ENCODE measurements at regions not wholly inside any gene's neighbourhood (a gene's known extent, or its start where the extent isn't known, plus 50 kb on each side); places are given as distances from the start of the nearest gene placed in this dataset.

GRCh38 chr2:217475101-217475500 is 527.7 kb downstream of the TNS1 start:
- in situ Hi-C loops (cut with MboI; ENCODE audit: low pct_unique_long_range_greater_than_20kb, low sequenced_read_pairs) = no loop called here
- DNase-seq = no peak

- in situ Hi-C loops (cut with MboI; ENCODE audit: low pct_unique_long_range_greater_than_20kb, low sequenced_read_pairs) = no loop called here
- DNase-seq = no peak
Observed at GRCh38 chr2:217471319-217471718, 531.5 kb downstream of the TNS1 start.

DNA sequence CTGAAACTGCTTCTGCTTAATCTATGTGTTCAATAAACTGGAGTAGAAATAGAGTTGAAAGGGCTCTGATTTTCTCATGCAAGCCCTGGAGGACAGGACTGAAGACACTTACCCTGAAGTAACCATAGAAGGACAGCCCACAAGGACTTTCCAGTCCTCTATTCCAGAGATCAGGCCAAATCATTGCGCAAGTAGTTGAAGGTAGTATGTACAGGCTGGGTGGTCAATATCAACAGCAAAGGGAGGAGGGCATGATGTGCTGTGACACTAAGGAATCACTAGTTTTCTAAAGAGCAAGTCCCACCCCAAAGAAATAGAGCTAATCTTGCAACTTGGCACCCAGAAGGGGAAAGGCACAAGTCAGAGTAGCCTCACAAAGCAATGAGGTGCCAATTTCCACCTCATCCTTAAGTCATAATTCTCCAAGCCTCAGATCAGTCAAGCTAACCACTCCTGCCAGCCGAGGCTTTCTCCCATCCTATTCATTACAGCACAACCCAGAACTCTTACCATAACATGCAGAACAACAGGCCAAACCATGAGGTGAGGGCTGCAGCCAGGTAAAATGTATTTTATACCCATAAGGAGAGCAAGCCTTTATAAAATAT is 533.5 kb downstream of the TNS1 start:
- DNase-seq = no peak
- in situ Hi-C loops (cut with MboI; ENCODE audit: low pct_unique_long_range_greater_than_20kb, low sequenced_read_pairs) = no loop called here

GRCh38 chr2:217468042-217468830 is 534.6 kb downstream of the TNS1 start:
- in situ Hi-C loops (cut with MboI; ENCODE audit: low pct_unique_long_range_greater_than_20kb, low sequenced_read_pairs) = no loop called here
- DNase-seq = no peak

DNA sequence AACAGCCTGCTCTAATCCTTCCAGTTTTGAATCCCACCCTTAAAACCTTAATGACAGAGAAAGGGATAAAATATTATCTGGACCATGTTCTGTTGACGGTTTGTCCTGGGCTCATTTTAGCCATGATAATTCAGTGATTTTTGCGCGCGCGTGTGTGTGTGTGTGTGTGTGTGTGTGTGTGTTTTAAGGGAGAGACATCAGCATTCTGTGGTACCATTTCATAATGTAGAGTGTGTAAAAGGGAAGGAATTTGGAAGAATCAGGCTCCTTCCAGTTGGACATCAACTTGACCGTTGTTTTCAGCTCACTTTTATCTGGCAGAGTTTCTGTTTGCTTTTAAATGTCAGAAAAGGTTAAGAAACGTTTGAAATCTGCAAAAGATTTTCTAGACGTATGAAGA is 535.5 kb downstream of the TNS1 start:
- no peak for DNase-seq
- in situ Hi-C loops (cut with MboI; ENCODE audit: low pct_unique_long_range_greater_than_20kb, low sequenced_read_pairs) = no loop called here

DNA sequence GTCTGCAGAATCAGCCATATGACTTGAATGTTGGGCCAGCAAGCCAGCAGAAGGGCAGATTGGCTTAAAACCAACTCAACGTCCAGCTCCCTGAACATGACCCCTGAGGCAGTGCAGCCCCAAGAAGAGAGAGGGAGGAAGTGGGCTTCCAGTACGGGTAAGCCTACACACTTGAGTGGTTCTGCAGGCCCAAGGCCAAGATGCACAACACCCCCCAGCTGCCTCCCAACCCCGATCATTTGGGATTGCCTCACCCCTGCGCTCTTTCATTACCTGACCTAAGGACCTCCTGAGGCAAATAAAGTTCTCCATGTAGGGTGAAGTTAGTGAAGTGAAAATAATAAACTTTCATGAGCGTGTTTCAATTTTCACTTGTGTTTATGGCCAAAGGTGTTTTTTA is 536.0 kb downstream of the TNS1 start:
- DNase-seq = no peak
- in situ Hi-C loops (cut with MboI; ENCODE audit: low pct_unique_long_range_greater_than_20kb, low sequenced_read_pairs) = no loop called here

DNA sequence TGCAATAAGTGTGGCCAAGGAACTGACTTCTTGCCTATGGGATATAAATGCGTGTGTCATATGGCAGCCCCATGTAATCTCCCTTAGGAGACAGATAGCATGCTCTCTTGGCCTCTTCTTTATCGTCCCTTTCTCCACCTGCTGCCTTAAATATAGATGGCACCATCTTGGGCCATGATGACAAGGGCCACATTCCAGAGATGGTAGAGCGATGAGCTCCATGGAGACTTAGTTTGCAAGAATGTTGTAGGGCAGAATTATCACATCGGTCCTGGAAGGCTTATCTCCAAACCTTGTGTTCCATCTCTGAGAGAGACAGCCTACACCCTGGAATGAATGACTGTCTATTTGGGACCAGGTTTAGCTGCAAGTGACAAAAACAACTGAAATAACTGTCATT is 536.7 kb downstream of the TNS1 start:
- DNase-seq = no peak
- in situ Hi-C loops (cut with MboI; ENCODE audit: low pct_unique_long_range_greater_than_20kb, low sequenced_read_pairs) = no loop called here

- in situ Hi-C loops (cut with MboI; ENCODE audit: low pct_unique_long_range_greater_than_20kb, low sequenced_read_pairs) = no loop called here
- no peak for DNase-seq
Observed at GRCh38 chr2:217465100-217465499, 537.7 kb downstream of the TNS1 start.

- in situ Hi-C loops (cut with MboI; ENCODE audit: low pct_unique_long_range_greater_than_20kb, low sequenced_read_pairs) = no loop called here
- no peak for DNase-seq
Observed at GRCh38 chr2:217463402-217464075, 539.3 kb downstream of the TNS1 start.

DNA sequence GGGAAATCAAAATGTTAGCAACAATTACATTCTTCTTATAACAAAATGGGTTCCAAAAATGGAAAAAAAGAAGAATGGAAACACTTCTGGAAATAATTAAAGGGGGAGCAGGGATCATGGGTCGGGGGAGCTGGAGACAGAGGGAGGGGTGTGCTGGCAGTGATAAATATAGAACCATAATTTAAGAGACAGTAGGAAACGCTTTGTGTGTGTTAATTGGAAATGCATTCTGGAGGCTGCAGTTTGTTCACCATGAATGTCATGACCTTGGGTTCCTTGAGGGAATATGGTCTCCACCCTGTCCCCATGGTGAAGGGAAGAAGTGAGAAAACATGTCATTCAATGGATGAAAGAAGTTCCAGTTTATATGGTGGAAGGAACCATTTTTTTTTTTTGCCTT is 540.7 kb downstream of the TNS1 start:
- no peak for DNase-seq

GRCh38 chr2:217461674-217462073 is 541.1 kb downstream of the TNS1 start:
- in situ Hi-C loops (cut with MboI; ENCODE audit: low pct_unique_long_range_greater_than_20kb, low sequenced_read_pairs) = no loop called here
- no peak for DNase-seq

More for the DNA sequence above, 540.7 kb downstream of the TNS1 start:
- in situ Hi-C loops (cut with MboI; ENCODE audit: low pct_unique_long_range_greater_than_20kb, low sequenced_read_pairs) = no loop called here

DNA sequence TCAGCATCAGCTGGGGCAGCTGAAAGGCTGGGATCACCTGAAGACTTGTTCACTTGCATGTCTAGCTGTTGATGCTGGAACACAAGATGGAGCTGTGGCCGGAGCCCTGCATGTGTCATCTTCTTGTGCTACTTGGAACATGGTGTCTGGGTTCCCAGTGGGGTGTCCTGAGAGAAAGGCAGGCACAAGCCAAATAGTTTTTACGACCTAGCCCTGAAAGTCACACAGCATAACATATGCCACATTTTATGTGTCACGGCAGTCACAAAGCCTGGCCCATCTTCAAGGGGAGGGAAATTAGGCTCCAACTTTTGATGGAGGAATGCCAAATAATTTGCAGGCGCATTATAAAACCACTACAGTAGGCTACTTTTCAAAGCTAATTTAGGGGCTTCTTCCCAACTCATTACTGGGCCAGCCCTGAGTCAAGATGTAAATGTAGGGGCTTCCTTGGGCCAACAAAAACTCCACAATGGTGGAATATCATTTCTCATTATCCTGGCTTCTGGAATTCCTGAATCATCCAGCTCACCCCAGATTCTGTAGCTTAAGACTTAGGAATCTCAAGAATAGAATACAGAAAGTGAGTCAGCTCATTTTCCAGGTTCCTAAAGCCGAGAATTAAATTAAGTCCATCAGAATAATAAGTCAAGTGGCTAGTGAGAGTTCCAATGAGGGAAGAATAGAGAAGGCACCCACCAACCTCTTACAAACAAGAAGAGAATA is 543.0 kb downstream of the TNS1 start:
- in situ Hi-C loops (cut with MboI; ENCODE audit: low pct_unique_long_range_greater_than_20kb, low sequenced_read_pairs) = no loop called here
- DNase-seq = no peak

GRCh38 chr2:217459016-217459415 is 543.8 kb downstream of the TNS1 start:
- in situ Hi-C loops (cut with MboI; ENCODE audit: low pct_unique_long_range_greater_than_20kb, low sequenced_read_pairs) = no loop called here
- DNase-seq = no peak

- DNase-seq = no peak
- in situ Hi-C loops (cut with MboI; ENCODE audit: low pct_unique_long_range_greater_than_20kb, low sequenced_read_pairs) = no loop called here
Observed at GRCh38 chr2:217456016-217456415, 546.8 kb downstream of the TNS1 start.

DNA sequence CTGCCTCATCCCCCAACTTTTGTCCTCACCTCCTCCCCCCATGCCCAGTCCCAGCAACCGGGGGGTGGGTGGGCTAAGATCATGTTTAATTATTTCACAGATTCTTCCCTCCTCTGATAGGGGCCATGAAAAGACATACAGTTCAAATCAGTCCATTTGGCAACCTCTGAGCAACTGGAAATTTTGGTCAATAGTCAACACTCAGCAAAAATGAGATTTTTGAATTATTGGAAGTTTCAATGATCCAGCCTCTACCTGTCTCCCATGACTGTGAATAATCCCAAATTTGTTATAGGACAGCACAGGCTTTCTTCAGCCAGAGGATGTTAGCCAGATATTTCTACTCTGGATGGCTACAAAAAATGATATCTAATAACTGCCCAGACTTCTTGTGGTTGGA is 549.9 kb downstream of the TNS1 start:
- no peak for DNase-seq
- in situ Hi-C loops (cut with MboI; ENCODE audit: low pct_unique_long_range_greater_than_20kb, low sequenced_read_pairs) = no loop called here

DNA sequence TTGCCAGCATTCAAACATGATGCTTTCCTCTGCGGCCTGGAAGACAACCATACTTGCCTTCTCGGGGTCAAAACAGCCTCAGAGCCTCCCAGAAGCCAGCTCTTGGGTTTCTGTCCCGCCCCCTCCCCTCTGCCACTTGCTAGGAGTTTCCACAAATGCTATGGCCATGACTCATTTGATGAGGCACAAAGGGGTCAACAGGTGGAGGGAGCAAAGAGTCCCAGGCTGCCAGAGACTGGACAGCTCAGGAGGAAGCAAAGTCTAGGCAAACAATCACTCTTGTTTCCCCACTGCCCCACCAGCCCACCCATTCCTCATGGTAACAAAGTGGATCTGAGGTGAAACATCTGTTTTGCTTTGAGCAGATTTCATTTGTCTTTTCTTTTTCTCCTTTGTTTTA is 551.1 kb downstream of the TNS1 start:
- in situ Hi-C loops (cut with MboI; ENCODE audit: low pct_unique_long_range_greater_than_20kb, low sequenced_read_pairs) = no loop called here
- no peak for DNase-seq

- DNase-seq = no peak
- in situ Hi-C loops (cut with MboI; ENCODE audit: low pct_unique_long_range_greater_than_20kb, low sequenced_read_pairs) = no loop called here
Observed at GRCh38 chr2:217449444-217449843, 553.4 kb downstream of the TNS1 start.

DNA sequence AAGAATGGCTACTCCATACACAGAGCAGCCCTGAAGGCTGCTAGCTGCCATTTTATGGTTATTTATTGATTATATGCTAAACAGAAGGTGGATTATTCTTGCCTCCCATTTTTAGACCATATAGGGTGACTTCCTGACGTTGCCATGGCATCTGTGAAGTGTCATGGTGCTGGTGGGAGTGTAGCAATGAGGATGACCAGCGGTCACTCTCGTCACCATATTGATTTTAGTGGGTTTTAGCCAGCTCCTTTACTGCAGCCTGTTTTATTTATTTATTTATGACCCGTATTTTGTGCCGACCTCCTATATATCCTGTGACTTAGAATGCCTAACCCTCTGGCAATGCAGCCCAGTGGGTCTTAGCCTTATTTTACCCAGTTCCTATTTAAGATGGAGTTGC is 553.9 kb downstream of the TNS1 start:
- no peak for DNase-seq
- in situ Hi-C loops (cut with MboI; ENCODE audit: low pct_unique_long_range_greater_than_20kb, low sequenced_read_pairs) = no loop called here

- in situ Hi-C loops (cut with MboI; ENCODE audit: low pct_unique_long_range_greater_than_20kb, low sequenced_read_pairs) = no loop called here
- DNase-seq = no peak
Observed at GRCh38 chr2:217445723-217446122, 557.1 kb downstream of the TNS1 start.

- in situ Hi-C loops (cut with MboI; ENCODE audit: low pct_unique_long_range_greater_than_20kb, low sequenced_read_pairs) = no loop called here
- DNase-seq = no peak
Observed at GRCh38 chr2:217444932-217445331, 557.9 kb downstream of the TNS1 start.

All from KBM-7 (cell line).